Psoas muscle (tissue), 7 donors: ENCODE measurements at regions not wholly inside any gene's neighbourhood (a gene's known extent, or its start where the extent isn't known, plus 50 kb on each side); places are given as distances from the start of the nearest gene placed in this dataset.

Experiments
- ATAC-seq, 4 donors: fragments of 200-7000 bp; cut with Tn5 transposase; one replicate each; pipeline ENCODE4 v1.9.1; 2020; ENCODE audit warnings: moderate library complexity in 3 of 4, mild to moderate bottlenecking in 2 of 4
- DNase-seq, 2 donors: peaks; one replicate each; pipeline ENCODE4 v3.0.0-alpha.2; 2020
- H3K27ac ChIP-seq: fragments of 200-600 bp; one replicate; pipeline ENCODE4 v1.8.0; 2022
- H3K27me3 ChIP-seq, 3 donors: fragments of 200-600 bp in 1 of 3; one replicate each; pipeline versions ENCODE4 v1.6.1 to v1.8.0; 2013 to 2022; ENCODE audit warnings: low read length in 2 of 3, mild to moderate bottlenecking in 2 of 3, moderate library complexity in 1 of 3; ENCODE audit not compliant: insufficient read depth in 3 of 3
- H3K36me3 ChIP-seq, 2 donors: fragments of 200-600 bp in 1 of 2; one replicate each; pipeline versions ENCODE4 v1.6.1 to v1.8.0; 2013 to 2022; ENCODE audit warnings: low read depth in 1 of 2, mild to moderate bottlenecking in 1 of 2, moderate library complexity in 1 of 2; ENCODE audit not compliant: insufficient read depth in 1 of 2
- H3K4me1 ChIP-seq: fragments of 200-600 bp; one replicate; pipeline ENCODE4 v1.8.0; 2022
- H3K4me3 ChIP-seq: fragments of 200-600 bp; one replicate; pipeline ENCODE4 v1.8.0; 2022; ENCODE audit warnings: mild to moderate bottlenecking
- H3K9me3 ChIP-seq: fragments of 200-600 bp; one replicate; pipeline ENCODE4 v1.8.0; 2022
- CTCF ChIP-seq: fragments of 200-600 bp; IDR thresholded peaks from one replicate; pipeline ENCODE4 v1.8.0; 2022; ENCODE audit warnings: antibody characterized with exemption
- WGBS, 3 donors: extraction: QIAGEN DNeasy Blood & Tissue Kit; methylation state at CpG; one replicate each; pipeline versions ENCODE4 v1.1.6 to v1.1.7; 2013; 5-methylcytosine and 5-hydroxymethylcytosine counted together
- intact Hi-C, 2 donors: fragments of 100-400 bp; cut with DNase I; formaldehyde crosslinking; loops; one replicate each; pipeline versions ENCODE4 v1.11.0 to v1.14.2; 2022
- donor health status: healthy with polysubstance abuse.
- donor health status: DM: no; HTN: no; CAD: no; lungs with moderate emphysema.
- donor health status: Bipolar disorder and iron deficiency.
- donor health status: healthy.
- donor health status: DM: yes; HTN: yes; CAD: no.
- donor health status: DM: no; HTN: no; CAD: no.
- donor health status: DM: yes; HTN: yes; CAD: no.

- Histone ChIP-seq H3K9me3 (no peaks in the 10 kb centered on the region), H3K36me3 (no peaks in the 10 kb centered on the region), H3K27ac (no peak overlapping the region), H3K4me3 (no peak overlapping the region), H3K27me3 (no peaks in the 10 kb centered on the region), H3K4me1 (no peaks in the 10 kb centered on the region)
- DNase-seq: no peak
- no peak for TF ChIP-seq CTCF
- WGBS, 3 donors: 65 to 72% (median 69%) methylated on average over 3 of the region's 3 CpGs
- ATAC-seq: no peak
- intact Hi-C loops: no loop called here
These were observed 133.1 kb downstream of the ALDH8A1 start for GRCh38 chr6:134816780-134817179.

- intact Hi-C loops: no loop called here
- no peak for TF ChIP-seq CTCF
- no peaks in the 10 kb centered on the region for H3K9me3 ChIP-seq
- H3K4me1 ChIP-seq: no peaks in the 10 kb centered on the region
- DNase-seq: no peak
- no peak for ATAC-seq
- no peak overlapping the region for H3K27ac ChIP-seq
- no peaks in the 10 kb centered on the region for H3K27me3 ChIP-seq
- no peaks in the 10 kb centered on the region for H3K36me3 ChIP-seq
- WGBS, 3 donors: 42 to 88% (median 76%) methylated on average over 1 of the region's 1 CpG
- no peak overlapping the region for H3K4me3 ChIP-seq
These were observed 133.6 kb downstream of the ALDH8A1 start for GRCh38 chr6:134816300-134816699.

- no peaks in the 10 kb centered on the region for H3K4me1 ChIP-seq
- no peak for DNase-seq
- ATAC-seq: no peak
- H3K27ac ChIP-seq: no peak overlapping the region
- no peaks in the 10 kb centered on the region for H3K36me3 ChIP-seq
- H3K27me3 ChIP-seq: no peaks in the 10 kb centered on the region
- no peak for TF ChIP-seq CTCF
- 91 to 99% (median 97%) methylated on average over 4 of the region's 4 CpGs for WGBS, 3 donors
- no peaks in the 10 kb centered on the region for H3K9me3 ChIP-seq
- no peak overlapping the region for H3K4me3 ChIP-seq
- intact Hi-C loops: loop anchor here in 1 of 2 donors (2.0 kb wide), 1 partner anchor 73 kb away; no protein-coding TSS in a partner anchor
These were observed 135.7 kb downstream of the ALDH8A1 start for GRCh38 chr6:134814076-134814695.

- Histone ChIP-seq H3K9me3 (no peaks in the 10 kb centered on the region), H3K27ac (no peak overlapping the region), H3K4me1 (no peaks in the 10 kb centered on the region), H3K27me3 (no peaks in the 10 kb centered on the region), H3K36me3 (no peaks in the 10 kb centered on the region), H3K4me3 (no peak overlapping the region)
- ATAC-seq: no peak
- intact Hi-C loops: no loop called here
- WGBS, 3 donors: 93 to 95% (median 95%) methylated on average over 2 of the region's 2 CpGs
- DNase-seq: no peak
- no peak for TF ChIP-seq CTCF
These were observed 136.8 kb downstream of the ALDH8A1 start for GRCh38 chr6:134813146-134813545.

GRCh38 chr6:134810402-134810801 is 139.5 kb downstream of the ALDH8A1 start:
- DNase-seq (no peak), ATAC-seq (no peak)
- no peak overlapping the region for H3K27ac ChIP-seq
- intact Hi-C loops: no loop called here
- no peak for TF ChIP-seq CTCF
- H3K4me3 ChIP-seq: no peak overlapping the region
- no peaks in the 10 kb centered on the region for H3K36me3 ChIP-seq
- no peaks in the 10 kb centered on the region for H3K9me3 ChIP-seq
- H3K4me1 ChIP-seq: no peaks in the 10 kb centered on the region
- H3K27me3 ChIP-seq: no peaks in the 10 kb centered on the region
- 94 to 100% (median 96%) methylated on average over 2 of the region's 2 CpGs for WGBS, 3 donors
